ENCODE measurements at regions not wholly inside any gene's neighbourhood (a gene's known extent, or its start where the extent isn't known, plus 50 kb on each side); places are given as distances from the start of the nearest gene placed in this dataset.

DNA sequence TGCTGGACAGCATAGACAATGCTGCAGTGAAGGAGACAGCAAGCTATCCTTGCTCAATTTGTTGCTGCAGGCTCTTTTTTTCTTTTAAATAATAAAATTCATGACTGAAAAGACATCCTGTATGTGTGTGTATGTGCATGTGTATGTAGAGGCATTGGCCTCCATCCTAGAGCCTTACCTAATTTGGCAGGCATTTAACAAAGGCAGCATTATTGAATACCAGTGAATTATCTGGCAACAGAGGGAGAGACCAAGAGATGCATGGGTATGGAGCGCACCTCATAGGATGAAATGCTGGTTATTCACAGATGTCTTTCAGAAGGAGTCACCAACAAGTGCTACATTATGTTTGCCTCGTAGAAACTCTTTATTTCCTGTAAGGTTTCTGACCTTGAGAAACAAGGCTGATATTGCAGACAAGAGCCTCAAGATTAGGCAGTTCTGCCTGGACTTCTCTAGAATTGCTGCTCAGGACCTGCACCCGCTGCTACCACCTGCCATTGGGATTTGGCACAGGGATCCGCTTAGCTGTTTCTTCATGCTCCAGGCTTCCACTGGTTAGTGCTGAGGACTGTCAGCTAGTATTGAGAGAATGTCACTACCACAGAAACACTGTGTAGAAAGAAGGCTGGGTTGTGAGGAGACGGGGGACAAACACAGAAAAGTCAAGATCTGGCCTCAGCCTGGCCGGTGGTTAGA, 247.7 kb upstream of the RFX3 start:
- ATAC-seq (no peak), DNase-seq (no peak)
- intact Hi-C loops (cut with DNase I), result no loop called here
- H3K36me3 ChIP-seq (replicated peaks in 1 of 2; ENCODE audit: insufficient read depth in 1 of 2, low read depth in 2 of 2), result no peaks in the 10 kb centered on the region
- no peaks in the 10 kb centered on the region for H3K4me1 ChIP-seq
- no peak for TF ChIP-seq POLR2A (IDR thresholded peaks at IDR 0.05)
- TF ChIP-seq, protein P1, sequence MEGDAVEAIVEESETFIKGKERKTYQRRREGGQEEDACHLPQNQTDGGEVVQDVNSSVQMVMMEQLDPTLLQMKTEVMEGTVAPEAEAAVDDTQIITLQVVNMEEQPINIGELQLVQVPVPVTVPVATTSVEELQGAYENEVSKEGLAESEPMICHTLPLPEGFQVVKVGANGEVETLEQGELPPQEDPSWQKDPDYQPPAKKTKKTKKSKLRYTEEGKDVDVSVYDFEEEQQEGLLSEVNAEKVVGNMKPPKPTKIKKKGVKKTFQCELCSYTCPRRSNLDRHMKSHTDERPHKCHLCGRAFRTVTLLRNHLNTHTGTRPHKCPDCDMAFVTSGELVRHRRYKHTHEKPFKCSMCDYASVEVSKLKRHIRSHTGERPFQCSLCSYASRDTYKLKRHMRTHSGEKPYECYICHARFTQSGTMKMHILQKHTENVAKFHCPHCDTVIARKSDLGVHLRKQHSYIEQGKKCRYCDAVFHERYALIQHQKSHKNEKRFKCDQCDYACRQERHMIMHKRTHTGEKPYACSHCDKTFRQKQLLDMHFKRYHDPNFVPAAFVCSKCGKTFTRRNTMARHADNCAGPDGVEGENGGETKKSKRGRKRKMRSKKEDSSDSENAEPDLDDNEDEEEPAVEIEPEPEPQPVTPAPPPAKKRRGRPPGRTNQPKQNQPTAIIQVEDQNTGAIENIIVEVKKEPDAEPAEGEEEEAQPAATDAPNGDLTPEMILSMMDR (IDR thresholded peaks at IDR 0.05), result no peak
- WGBS, 2 donors, result 68 to 86% methylated on average over 6 of the region's 6 CpGs
- H3K27ac ChIP-seq, result no peak overlapping the region
- H3K27me3 ChIP-seq, result no peaks in the 10 kb centered on the region
- H3K4me3 ChIP-seq, result no peak overlapping the region
- H3K9me3 ChIP-seq, result no peaks in the 10 kb centered on the region

- no peak for TF ChIP-seq POLR2A (IDR thresholded peaks at IDR 0.05)
- TF ChIP-seq, protein P1 (IDR thresholded peaks at IDR 0.05), result no peak
- Histone ChIP-seq H3K4me1 (no peaks in the 10 kb centered on the region), H3K27ac (no peak overlapping the region), H3K9me3 (no peaks in the 10 kb centered on the region), H3K36me3 (replicated peaks in 1 of 2; ENCODE audit: insufficient read depth in 1 of 2, low read depth in 2 of 2) (no peaks in the 10 kb centered on the region), H3K27me3 (no peaks in the 10 kb centered on the region), H3K4me3 (no peak overlapping the region)
- 21 to 28% methylated on average over 4 of the region's 4 CpGs for whole genome bisulfite sequencing, 2 donors
- ATAC-seq (no peak), DNase-seq (no peak)
- intact Hi-C loops (cut with DNase I), result no loop called here
These were observed 243.8 kb upstream of the RFX3 start for GRCh38 chr9:3769646-3770045.

DNA sequence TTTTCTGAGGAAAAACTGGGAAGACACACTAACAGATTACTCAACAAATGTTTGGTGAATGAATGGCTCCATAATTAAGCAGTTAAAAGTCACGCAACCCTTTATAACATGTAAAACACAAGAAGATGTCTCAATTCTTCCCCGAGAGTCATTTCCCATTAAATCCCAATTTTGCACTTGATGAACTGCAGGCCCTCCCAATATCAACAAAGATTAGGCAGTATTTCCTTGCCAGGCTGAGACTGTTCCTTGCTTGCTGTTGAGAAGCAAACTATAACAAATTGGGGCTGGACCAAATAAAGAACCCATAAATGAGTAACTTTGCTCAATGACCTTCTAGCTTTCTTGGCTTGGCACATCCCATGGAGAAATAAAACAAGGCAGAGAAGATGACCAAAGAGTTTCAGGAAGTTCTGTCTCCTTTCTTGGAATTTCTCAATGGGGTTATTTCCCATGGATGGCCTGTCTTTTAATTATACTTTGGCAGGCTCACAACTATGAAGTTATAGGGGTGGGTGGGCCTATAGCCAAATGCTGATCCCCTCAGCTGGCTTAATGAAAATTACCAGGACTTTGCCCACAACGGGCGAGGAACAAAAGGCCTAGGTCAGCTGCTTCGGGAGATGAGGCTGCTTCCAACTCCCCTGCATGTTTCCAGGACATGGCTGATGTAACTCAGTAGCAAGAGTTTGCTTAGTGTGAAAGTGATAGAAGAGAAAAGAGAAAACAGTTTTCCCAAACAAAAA, 243.1 kb upstream of the RFX3 start:
- no peak for TF ChIP-seq POLR2A (IDR thresholded peaks at IDR 0.05)
- TF ChIP-seq, protein P1 (IDR thresholded peaks at IDR 0.05), result no peak
- DNase-seq (peak in 2 of 4 donors; percentile 9 to 10), ATAC-seq (peak; percentile 50)
- no peaks in the 10 kb centered on the region for H3K36me3 ChIP-seq (replicated peaks in 1 of 2; ENCODE audit: insufficient read depth in 1 of 2, low read depth in 2 of 2)
- 75 to 84% methylated on average over 4 of the region's 5 CpGs for WGBS, 2 donors
- no peak overlapping the region for H3K27ac ChIP-seq
- no peaks in the 10 kb centered on the region for H3K4me1 ChIP-seq
- no peaks in the 10 kb centered on the region for H3K27me3 ChIP-seq
- intact Hi-C loops (cut with DNase I), result no loop called here
- H3K9me3 ChIP-seq, result no peaks in the 10 kb centered on the region
- no peak overlapping the region for H3K4me3 ChIP-seq

DNA sequence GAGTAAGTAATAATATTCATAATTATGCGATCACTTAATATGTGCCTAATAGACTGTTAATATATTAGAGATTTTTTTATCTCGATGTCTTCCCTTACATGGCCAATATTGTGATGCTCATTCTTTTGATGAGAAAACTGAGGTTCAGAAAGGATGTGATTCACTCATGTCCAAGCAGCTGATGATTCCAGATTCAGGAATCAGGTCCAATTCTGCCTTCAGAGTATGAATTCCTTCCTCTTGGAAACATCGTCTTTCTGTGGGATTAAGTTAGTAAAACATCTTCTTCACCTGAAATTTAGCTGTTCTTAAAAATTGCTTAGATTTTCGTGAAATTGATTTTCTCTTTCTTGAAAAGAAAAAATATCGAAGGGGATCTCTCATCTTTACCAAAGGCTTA, 242.5 kb upstream of the RFX3 start:
- no peak overlapping the region for H3K4me3 ChIP-seq
- no peaks in the 10 kb centered on the region for H3K36me3 ChIP-seq (replicated peaks in 1 of 2; ENCODE audit: insufficient read depth in 1 of 2, low read depth in 2 of 2)
- no peak overlapping the region for H3K27ac ChIP-seq
- no peak for TF ChIP-seq POLR2A (IDR thresholded peaks at IDR 0.05)
- TF ChIP-seq, protein P1 (IDR thresholded peaks at IDR 0.05), result no peak
- H3K9me3 ChIP-seq, result no peaks in the 10 kb centered on the region
- no peaks in the 10 kb centered on the region for H3K4me1 ChIP-seq
- no peaks in the 10 kb centered on the region for H3K27me3 ChIP-seq
- DNase-seq (no peak), ATAC-seq (no peak)
- intact Hi-C loops (cut with DNase I), result no loop called here
- WGBS, 2 donors, result 70 to 72% methylated on average over 5 of the region's 5 CpGs
